ENCODE measurements at regions not wholly inside any gene's neighbourhood (a gene's known extent, or its start where the extent isn't known, plus 50 kb on each side); places are given as distances from the start of the nearest gene placed in this dataset.
A peak's percentile ranks its signal among the peaks of the same experiment; 100 is the strongest.

DNA sequence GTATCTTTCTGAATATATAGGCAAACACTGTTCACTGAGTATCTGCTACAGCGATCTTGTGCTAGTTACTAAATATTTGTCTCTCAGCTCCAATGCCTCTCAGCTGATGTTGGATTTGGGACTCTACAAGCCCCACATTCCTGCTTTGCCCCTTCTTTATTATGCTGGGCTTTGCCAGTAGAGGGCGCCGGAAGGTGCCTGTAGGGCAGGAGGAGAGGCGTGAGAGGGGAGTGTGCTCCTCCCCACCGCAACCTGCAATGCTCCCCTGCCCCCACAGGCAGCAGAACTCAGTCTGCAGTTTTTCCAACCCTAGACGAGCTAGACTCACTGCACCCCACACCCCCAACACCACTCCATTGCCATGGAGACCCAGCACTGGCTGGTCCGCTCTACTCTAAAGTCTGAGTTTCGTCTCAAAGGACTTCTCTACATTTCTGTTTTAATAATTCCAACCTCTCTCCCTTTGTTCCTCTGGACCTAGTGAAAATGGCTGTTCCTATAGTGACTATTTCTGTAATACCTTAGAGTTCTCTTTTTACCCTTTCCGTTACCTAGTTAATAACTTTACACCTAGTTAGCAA lies 337.6 kb downstream of the CCSER2 start:
- Mint-ChIP-seq H3K4me1 (no peaks in the 10 kb centered on the region), H3K4me3 (no peak overlapping the region), H3K9me3 (no peaks in the 10 kb centered on the region), H3K36me3 (no peaks in the 10 kb centered on the region), H3K27ac (peak overlapping the region in 1 of 3 donors; percentile 31), H3K27me3 (peaks cover 3% of the 10 kb centered on the region)

DNA sequence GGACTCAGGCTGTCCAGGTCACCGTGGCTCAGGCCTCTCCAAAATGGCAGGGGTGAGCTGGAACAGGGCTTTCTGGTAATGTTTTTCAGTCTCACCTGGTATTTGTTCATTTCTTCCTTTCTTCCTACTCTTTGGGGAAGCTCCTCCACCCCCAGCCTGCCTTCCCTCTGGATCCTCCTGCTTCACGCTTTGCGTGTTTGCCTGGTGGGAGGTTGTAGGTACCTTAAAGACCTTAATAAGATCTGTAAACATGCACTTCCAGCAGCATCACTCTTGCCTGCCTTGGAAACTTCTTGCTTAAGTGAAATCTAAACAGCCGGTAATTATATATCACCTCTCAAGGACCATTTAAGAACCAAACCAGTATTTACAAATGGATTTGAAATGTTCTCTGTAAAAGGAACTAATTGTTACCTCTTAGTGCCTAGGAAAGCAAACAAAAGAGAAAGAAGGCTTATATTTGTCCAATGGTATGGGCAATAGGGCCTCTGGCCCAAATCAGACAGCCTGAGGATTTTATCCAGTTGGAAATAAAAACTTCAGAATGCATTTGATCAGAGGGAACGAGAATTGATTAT lies 339.9 kb downstream of the CCSER2 start:
- H3K27me3 Mint-ChIP-seq, result peaks cover 3% of the 10 kb centered on the region
- H3K27ac Mint-ChIP-seq, result no peak overlapping the region
- H3K36me3 Mint-ChIP-seq, result no peaks in the 10 kb centered on the region
- no peak overlapping the region for H3K4me3 Mint-ChIP-seq
- no peaks in the 10 kb centered on the region for H3K9me3 Mint-ChIP-seq
- no peaks in the 10 kb centered on the region for H3K4me1 Mint-ChIP-seq

DNA sequence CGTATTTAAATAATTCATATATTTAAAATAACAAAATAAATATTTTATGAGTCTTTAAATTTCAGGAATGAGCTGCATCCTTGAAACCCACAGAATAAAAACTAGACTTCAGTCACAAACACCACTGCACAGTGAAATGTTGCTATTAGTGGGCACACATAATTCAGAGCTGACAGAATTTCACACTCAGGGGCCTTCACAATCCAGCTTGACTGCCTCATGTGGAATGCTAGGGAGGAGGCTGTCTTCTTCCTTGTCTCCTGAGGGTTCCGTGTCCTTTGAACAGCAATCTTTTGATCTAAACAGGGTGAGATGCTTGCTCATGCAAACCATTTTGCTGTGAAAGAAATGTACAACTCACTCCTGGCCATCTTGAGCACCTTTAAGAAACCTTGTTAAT lies 346.7 kb downstream of the CCSER2 start:
- H3K27me3 Mint-ChIP-seq, result peaks cover 2% of the 10 kb centered on the region
- no peak overlapping the region for H3K4me3 Mint-ChIP-seq
- no peaks in the 10 kb centered on the region for H3K9me3 Mint-ChIP-seq
- no peak overlapping the region for H3K27ac Mint-ChIP-seq
- H3K4me1 Mint-ChIP-seq, result no peaks in the 10 kb centered on the region
- H3K36me3 Mint-ChIP-seq, result no peaks in the 10 kb centered on the region

DNA sequence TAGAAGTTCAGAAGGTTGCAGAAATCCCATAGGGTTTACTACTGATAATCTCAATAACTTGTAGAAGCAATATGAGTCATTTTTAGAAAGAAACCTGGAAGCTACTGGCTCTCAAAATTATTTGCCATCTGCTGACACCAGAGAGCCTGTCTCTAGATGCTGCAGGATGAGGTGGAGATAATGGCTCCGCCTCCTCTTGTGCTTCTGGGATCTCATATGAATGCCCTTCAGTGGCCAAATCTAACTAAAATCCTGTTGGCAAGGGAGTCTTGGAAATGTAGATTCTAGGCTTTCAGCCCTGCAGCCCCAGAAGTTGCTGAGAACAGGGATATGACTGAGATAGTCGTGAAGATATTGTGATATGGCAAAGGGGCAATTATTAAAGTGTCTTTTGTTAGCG lies 348.1 kb downstream of the CCSER2 start:
- Mint-ChIP-seq H3K27me3 (peaks cover 4% of the 10 kb centered on the region), H3K4me3 (no peak overlapping the region), H3K4me1 (no peaks in the 10 kb centered on the region), H3K9me3 (no peaks in the 10 kb centered on the region), H3K27ac (no peak overlapping the region), H3K36me3 (no peaks in the 10 kb centered on the region)

DNA sequence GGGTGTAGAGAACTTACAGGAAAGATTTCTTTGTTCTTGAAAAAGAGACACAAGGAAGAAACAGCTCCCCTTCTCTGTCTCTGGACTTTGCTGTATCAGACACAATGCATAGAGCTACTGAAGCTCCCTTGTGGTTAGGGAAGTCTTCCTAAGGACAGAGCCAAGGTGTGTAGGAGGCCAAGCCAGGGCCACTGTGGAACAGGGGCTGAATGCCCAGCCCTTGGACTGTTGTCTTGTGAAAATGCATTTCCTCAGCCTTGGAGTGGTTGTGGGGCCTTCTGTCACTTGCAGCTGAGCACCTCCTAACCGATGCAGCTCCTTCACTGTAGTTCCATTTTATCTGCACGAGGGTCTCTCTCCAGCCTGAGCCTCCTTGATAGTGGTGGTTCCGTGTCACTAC lies 353.4 kb downstream of the CCSER2 start:
- Mint-ChIP-seq H3K27me3 (peaks cover 4% of the 10 kb centered on the region), H3K36me3 (no peaks in the 10 kb centered on the region), H3K4me1 (no peaks in the 10 kb centered on the region), H3K27ac (no peak overlapping the region), H3K9me3 (peaks cover 0 to 3% (median 0%) of the 10 kb centered on the region in 3 donors), H3K4me3 (no peak overlapping the region)

DNA sequence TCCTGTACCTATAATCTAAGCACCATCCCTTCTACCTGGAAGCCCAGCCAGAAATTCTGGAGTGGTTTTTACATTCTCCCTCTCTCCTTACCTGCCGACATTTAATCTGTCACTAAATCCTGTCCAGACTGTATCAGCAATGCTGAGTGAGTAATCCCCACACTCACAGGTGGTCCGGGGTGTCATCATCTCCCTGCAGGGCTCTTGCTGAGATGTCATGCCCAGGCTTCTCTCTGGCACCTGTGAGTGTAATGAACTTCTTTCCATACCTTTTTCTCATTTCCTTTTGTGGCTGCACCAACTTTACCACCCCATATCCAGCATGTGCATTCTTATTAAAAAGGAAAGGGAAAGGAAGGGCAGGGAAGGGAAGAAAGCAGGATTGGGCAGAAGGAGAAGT lies 355.2 kb downstream of the CCSER2 start:
- peaks cover 0 to 3% (median 0%) of the 10 kb centered on the region in 3 donors for H3K9me3 Mint-ChIP-seq
- H3K27me3 Mint-ChIP-seq, result peaks cover 2% of the 10 kb centered on the region
- no peak overlapping the region for H3K27ac Mint-ChIP-seq
- no peaks in the 10 kb centered on the region for H3K36me3 Mint-ChIP-seq
- H3K4me3 Mint-ChIP-seq, result no peak overlapping the region
- H3K4me1 Mint-ChIP-seq, result no peaks in the 10 kb centered on the region

DNA sequence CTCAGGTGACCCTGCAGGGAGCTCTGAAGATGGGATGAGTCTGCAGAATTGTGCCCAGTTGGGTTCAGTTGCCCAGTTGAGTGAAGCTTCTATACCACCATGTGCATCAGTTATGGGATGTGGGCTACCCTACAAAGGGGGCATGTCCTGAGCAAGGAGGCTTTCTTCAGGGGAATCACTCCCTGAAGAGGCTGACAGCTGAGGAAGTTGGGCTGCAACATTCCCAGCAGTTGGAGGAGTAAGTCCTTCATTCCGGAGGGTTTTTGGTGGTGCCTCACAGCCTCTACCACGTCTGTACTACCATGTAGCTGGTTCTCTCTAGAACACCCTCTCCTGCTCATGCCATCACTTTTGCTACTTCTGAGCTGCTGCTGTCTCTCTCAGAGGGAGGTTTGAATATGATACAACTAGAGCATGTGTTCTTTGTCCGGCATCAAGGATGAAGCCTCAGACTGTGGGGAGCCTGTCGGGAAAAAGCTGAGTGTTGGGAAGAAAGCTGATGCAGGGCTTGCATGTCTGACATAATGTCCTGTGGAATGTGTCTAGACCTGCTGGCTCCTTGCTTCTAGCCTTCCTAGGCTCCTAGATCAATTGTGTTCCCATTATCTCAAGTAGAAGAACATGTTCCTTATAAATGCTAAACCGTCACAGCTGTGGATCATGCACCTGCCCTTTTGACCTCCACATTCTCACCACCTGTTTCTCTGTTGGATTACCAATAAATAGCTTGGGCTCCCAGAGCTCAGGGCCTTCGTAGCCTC lies 355.8 kb downstream of the CCSER2 start:
- H3K9me3 Mint-ChIP-seq, result peaks cover 0 to 3% (median 0%) of the 10 kb centered on the region in 3 donors
- H3K27ac Mint-ChIP-seq, result no peak overlapping the region
- H3K4me3 Mint-ChIP-seq, result no peak overlapping the region

DNA sequence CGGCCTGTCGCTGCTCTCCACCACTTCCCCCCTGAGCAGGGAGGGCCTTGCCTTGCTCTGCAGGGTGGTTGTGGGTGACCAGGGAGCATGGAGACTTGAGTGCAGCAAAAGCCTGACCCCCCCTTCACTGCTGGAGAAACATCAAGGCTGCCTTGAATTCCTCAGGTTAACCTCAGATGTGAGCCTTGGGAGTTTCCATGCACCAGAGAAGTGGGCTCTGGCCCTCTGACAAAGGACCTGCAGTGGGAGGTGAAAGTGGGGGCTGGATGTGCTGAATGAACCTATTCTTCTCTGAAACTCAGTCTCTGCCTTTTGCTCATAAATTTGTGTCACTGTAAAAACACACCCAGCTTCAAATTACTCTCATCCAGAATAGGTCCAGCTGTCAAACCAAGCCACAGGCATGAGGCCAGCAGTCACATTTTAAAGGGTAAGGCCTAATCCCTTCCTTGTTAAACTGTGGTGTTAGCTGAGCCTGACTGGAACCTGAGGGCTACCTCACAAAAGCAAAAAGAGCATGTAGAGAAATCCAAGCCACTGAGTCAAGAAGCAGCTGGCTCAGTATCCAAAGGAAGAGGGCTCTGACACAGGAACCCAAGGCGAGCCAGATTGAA lies 356.8 kb downstream of the CCSER2 start:
- Mint-ChIP-seq H3K27ac (no peak overlapping the region), H3K36me3 (no peaks in the 10 kb centered on the region), H3K27me3 (peaks cover 2% of the 10 kb centered on the region), H3K9me3 (peaks cover 0 to 3% (median 0%) of the 10 kb centered on the region in 3 donors), H3K4me3 (no peak overlapping the region), H3K4me1 (no peaks in the 10 kb centered on the region)

More for the DNA sequence above, 355.8 kb downstream of the CCSER2 start:
- H3K27me3 Mint-ChIP-seq, result peaks cover 2% of the 10 kb centered on the region
- no peaks in the 10 kb centered on the region for H3K4me1 Mint-ChIP-seq
- H3K36me3 Mint-ChIP-seq, result no peaks in the 10 kb centered on the region

DNA sequence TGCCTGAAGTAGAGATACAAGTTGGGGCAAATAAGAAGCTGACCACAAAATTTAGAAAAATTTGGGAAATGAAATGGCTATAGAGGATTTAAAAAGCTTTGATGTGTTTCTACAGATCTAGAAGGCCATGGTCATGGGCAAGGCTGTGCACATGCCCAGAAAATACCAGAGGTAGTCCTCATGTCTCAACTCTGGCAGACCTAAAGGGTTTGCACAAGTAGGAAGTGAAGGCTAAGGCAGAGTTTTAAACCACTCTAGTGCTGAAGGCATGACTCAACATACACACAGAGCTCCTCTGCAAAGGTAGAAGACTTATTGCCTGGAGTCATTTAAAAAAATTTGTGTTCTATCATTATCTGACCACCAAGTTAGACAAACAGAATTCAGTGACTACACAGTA lies 364.6 kb downstream of the CCSER2 start:
- no peaks in the 10 kb centered on the region for H3K4me1 Mint-ChIP-seq
- no peak overlapping the region for H3K27ac Mint-ChIP-seq
- H3K9me3 Mint-ChIP-seq, result peaks cover 0 to 6% (median 0%) of the 10 kb centered on the region in 3 donors
- H3K27me3 Mint-ChIP-seq, result no peaks in the 10 kb centered on the region
- H3K4me3 Mint-ChIP-seq, result no peak overlapping the region
- H3K36me3 Mint-ChIP-seq, result no peaks in the 10 kb centered on the region

DNA sequence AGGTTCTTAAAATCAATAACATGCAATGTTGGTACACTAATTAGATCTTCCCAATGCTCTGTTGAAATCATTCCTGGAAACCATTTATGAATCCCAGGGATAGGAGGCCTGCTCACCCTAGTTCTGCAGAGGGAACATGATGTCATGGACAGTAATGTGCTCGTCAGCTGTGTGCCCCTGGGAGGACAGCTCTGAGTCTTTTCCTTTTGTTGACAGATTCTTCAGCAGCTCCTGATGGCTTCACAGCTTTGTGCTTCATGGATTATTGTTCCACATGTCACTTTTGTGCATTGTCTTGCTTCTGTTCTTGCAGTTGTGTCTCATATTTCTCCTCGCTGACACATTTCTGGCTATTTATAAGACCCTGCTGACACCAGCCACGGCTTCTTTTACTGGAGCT lies 367.5 kb downstream of the CCSER2 start:
- peaks cover 0 to 6% (median 1%) of the 10 kb centered on the region in 3 donors for H3K9me3 Mint-ChIP-seq
- H3K4me1 Mint-ChIP-seq, result no peaks in the 10 kb centered on the region
- no peak overlapping the region for H3K4me3 Mint-ChIP-seq
- H3K36me3 Mint-ChIP-seq, result no peaks in the 10 kb centered on the region
- peaks cover 3% of the 10 kb centered on the region for H3K27me3 Mint-ChIP-seq
- no peak overlapping the region for H3K27ac Mint-ChIP-seq

DNA sequence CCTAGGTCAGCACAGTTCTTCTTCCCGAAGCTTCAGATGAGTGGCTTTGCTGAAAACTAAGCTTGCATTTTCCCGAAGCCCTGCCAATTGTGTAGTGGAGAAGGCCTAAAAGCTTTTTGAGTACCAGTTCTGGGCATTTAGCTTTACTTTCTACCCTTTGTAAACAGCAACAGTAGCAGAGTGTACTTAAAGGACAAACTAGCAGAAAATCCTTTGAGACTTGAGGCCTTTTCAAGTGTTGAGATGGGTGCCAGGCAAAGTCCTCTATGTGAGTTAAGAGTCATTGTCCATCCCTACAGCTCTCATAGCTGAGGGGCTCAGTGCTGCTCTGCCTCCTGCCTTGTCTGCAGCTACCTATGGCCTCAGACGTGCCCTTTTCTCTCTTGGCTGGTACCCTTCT lies 368.2 kb downstream of the CCSER2 start:
- Mint-ChIP-seq H3K36me3 (no peaks in the 10 kb centered on the region), H3K27ac (no peak overlapping the region), H3K4me3 (no peak overlapping the region), H3K4me1 (no peaks in the 10 kb centered on the region), H3K9me3 (peaks cover 0 to 6% (median 1%) of the 10 kb centered on the region in 3 donors), H3K27me3 (peaks cover 3% of the 10 kb centered on the region)

DNA sequence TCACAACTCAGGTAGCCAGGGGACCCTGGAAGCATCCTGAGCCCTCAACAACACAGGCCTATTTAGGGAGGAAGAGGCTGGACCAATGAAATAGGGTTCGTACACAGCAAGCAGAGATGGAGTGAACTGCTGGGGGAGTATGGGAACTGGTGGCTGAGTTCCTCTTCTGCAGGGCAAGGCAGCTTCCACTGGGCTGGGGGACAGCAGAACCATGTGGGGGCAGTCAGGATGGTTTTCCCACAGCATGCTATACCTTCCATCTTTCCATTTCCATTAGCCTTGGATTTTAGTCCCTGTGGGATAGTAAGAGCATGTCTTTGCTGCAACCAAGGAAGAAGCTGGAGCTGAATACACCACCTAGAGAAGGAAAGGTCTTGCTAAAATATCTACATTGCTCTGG lies 370.6 kb downstream of the CCSER2 start:
- Mint-ChIP-seq H3K27ac (no peak overlapping the region), H3K36me3 (no peaks in the 10 kb centered on the region), H3K9me3 (peaks cover 0 to 1% (median 0%) of the 10 kb centered on the region in 3 donors), H3K4me1 (no peaks in the 10 kb centered on the region), H3K27me3 (peaks cover 3% of the 10 kb centered on the region), H3K4me3 (no peak overlapping the region)

DNA sequence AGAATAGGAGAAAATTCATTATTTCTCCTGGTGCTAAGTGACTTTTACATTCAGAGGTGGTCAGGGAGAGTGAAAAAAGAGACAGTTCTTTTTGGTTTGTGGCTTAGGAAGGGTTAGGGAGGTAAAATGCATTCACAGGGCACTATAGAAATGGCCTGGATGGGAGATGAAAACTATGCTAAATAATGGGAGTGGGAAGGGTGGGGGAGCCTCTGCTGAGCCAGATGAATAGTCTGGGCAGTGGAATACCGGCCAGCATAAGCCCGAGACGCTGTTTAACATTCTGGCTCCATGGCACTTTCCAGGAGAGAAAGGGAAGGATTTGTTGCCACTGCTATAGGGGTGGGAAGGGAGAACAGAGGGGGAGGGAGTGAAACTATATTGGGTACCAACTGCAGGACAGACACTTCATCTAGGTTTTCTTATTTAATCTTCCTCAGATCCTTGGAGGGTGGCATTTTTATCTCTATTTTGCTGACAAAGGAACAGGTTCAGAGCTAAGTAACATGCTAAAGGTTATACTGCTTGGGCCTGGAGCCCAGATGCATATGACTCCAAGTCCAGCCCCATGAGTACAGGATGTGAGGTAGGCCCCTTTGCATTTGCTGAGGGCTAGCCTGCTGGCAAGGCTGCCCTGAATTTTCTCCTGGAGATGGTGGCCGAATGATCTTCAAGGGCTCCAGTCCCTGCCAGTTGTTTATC lies 372.4 kb downstream of the CCSER2 start:
- Mint-ChIP-seq H3K27me3 (peaks cover 3% of the 10 kb centered on the region), H3K4me3 (peak overlapping the region in 1 of 4 donors; percentile 3), H3K27ac (no peak overlapping the region), H3K4me1 (no peaks in the 10 kb centered on the region), H3K9me3 (peaks cover 0 to 1% (median 0%) of the 10 kb centered on the region in 3 donors), H3K36me3 (no peaks in the 10 kb centered on the region)

DNA sequence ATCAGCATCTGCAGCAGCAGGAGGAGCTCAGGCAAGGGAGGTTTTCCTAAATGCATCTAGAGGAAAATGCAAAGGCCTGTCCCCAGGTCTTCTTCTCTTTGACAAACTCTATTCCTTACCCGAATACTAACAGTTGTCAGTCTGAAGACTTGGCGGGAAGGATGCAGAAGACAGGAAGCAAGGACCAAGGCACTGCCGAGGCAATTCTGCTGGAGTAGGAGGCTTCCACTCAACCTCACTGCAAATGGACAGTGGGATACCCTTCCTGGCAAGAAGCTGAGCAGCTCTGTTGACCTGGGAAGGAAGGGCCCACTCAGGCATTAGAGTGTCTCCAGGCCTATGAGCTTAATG lies 373.0 kb downstream of the CCSER2 start:
- H3K36me3 Mint-ChIP-seq, result no peaks in the 10 kb centered on the region
- peaks cover 0 to 1% (median 0%) of the 10 kb centered on the region in 3 donors for H3K9me3 Mint-ChIP-seq
- no peak overlapping the region for H3K27ac Mint-ChIP-seq
- no peak overlapping the region for H3K4me3 Mint-ChIP-seq
- no peaks in the 10 kb centered on the region for H3K4me1 Mint-ChIP-seq
- H3K27me3 Mint-ChIP-seq, result peaks cover 3% of the 10 kb centered on the region

DNA sequence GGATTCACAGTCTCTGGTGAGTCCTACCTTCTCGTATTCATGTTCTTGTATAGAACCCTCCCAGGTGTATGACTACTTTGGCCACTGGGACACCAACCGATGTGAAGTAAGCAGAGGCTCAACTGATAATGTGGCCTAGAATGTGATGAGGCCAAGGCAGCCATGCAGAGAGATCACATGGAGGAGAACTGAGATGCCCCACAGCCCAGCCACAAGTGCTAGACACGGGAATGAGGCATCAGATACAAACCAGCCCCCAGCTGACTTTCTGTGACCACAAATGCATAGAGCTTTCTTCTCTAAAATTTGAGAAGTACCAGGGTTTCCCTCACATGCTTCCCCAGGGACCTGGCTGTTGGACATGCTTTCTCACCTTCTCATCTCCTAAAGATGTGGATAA lies 375.7 kb downstream of the CCSER2 start:
- Mint-ChIP-seq H3K27ac (no peak overlapping the region), H3K27me3 (peaks cover 1% of the 10 kb centered on the region), H3K4me3 (no peak overlapping the region), H3K4me1 (no peaks in the 10 kb centered on the region), H3K36me3 (no peaks in the 10 kb centered on the region), H3K9me3 (peaks cover 0 to 1% (median 0%) of the 10 kb centered on the region in 3 donors)

Measured in IgD-negative memory B cell (primary cell).